ENCODE measurements at regions not wholly inside any gene's neighbourhood (a gene's known extent, or its start where the extent isn't known, plus 50 kb on each side); places are given as distances from the start of the nearest gene placed in this dataset.

- DNase-seq (ENCODE audit: low read depth) = no peak
Measured at GRCh38 chr2:59677158-59677557, 876.3 kb downstream of the BCL11A start.

GRCh38 chr2:59674100-59674499 is 879.4 kb downstream of the BCL11A start:
- DNase-seq (ENCODE audit: low read depth) = no peak

GRCh38 chr2:59665021-59665420 is 888.4 kb downstream of the BCL11A start:
- no peak for DNase-seq (ENCODE audit: low read depth)

- no peak for DNase-seq (ENCODE audit: low read depth)
Measured at GRCh38 chr2:59662127-59662861, 891.2 kb downstream of the BCL11A start.

- DNase-seq (ENCODE audit: low read depth) = no peak
Measured at GRCh38 chr2:59660262-59660661, 893.2 kb downstream of the BCL11A start.

GRCh38 chr2:59658906-59659635 is 894.4 kb downstream of the BCL11A start:
- no peak for DNase-seq (ENCODE audit: low read depth)

GRCh38 chr2:59655809-59656208 is 897.6 kb downstream of the BCL11A start:
- DNase-seq (ENCODE audit: low read depth) = no peak

- DNase-seq (ENCODE audit: low read depth) = no peak
Measured at GRCh38 chr2:59654710-59655109, 898.7 kb downstream of the BCL11A start.

GRCh38 chr2:59653164-59653563 is 900.3 kb downstream of the BCL11A start:
- no peak for DNase-seq (ENCODE audit: low read depth)

GRCh38 chr2:59630789-59631188 is 922.7 kb downstream of the BCL11A start:
- no peak for DNase-seq (ENCODE audit: low read depth)

GRCh38 chr2:59627599-59627998 is 925.9 kb downstream of the BCL11A start:
- DNase-seq (ENCODE audit: low read depth) = no peak

- DNase-seq (ENCODE audit: low read depth) = no peak
Measured at GRCh38 chr2:59622599-59623308, 930.7 kb downstream of the BCL11A start.

- DNase-seq (ENCODE audit: low read depth) = no peak
Measured at GRCh38 chr2:59604123-59604522, 949.3 kb downstream of the BCL11A start.

- DNase-seq (ENCODE audit: low read depth) = no peak
Measured at GRCh38 chr2:59594671-59595222, 958.7 kb downstream of the BCL11A start.

GRCh38 chr2:59590798-59591197 is 962.7 kb downstream of the BCL11A start:
- DNase-seq (ENCODE audit: low read depth) = no peak

GRCh38 chr2:59589881-59590280 is 963.6 kb downstream of the BCL11A start:
- no peak for DNase-seq (ENCODE audit: low read depth)

GRCh38 chr2:59588286-59588685 is 965.2 kb downstream of the BCL11A start:
- no peak for DNase-seq (ENCODE audit: low read depth)

- no peak for DNase-seq (ENCODE audit: low read depth)
Measured at GRCh38 chr2:59586176-59586575, 967.3 kb downstream of the BCL11A start.

GRCh38 chr2:59585655-59586054 is 967.8 kb downstream of the BCL11A start:
- no peak for DNase-seq (ENCODE audit: low read depth)

- DNase-seq (ENCODE audit: low read depth) = no peak
Measured at GRCh38 chr2:59584958-59585357, 968.5 kb downstream of the BCL11A start.

- no peak for DNase-seq (ENCODE audit: low read depth)
Measured at GRCh38 chr2:59583173-59583765, 970.2 kb downstream of the BCL11A start.

GRCh38 chr2:59578349-59578748 is 975.1 kb downstream of the BCL11A start:
- no peak for DNase-seq (ENCODE audit: low read depth)
